ENCODE measurements at regions not wholly inside any gene's neighbourhood (a gene's known extent, or its start where the extent isn't known, plus 50 kb on each side); places are given as distances from the start of the nearest gene placed in this dataset.

DNA sequence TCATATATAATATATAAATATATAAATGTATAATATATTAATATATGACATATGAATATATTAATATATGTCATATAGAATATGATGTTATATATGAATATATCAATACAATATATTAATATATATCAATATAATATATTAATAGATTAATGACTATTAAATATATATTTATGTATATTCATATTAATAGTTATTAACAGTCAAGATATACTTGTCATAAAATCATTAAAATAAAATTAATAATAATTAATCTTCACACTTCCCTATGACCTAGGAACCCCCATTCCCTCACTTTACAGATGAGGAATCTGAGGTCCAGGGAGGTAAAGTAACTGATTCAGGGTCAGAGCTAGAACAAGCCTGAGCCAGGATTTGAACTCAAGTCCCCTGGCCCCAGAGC lies 70.6 kb upstream of the SLC6A11 start:
- Histone ChIP-seq H3K4me3 (ENCODE audit: low read depth in 2 of 2, low read length in 1 of 2) (no peak overlapping the region), H3K9me3 (no peaks in the 10 kb centered on the region), H3K36me3 (replicated peaks in 1 of 2; ENCODE audit: control insufficient read depth in 1 of 2, insufficient read depth in 2 of 2, low read length in 1 of 2) (no peaks in the 10 kb centered on the region), H3K27ac (ENCODE audit: low read depth in 2 of 2, low read length in 1 of 2) (no peak overlapping the region), H3F3A (replicated peaks; ENCODE audit: insufficient read depth) (no peaks in the 10 kb centered on the region), H3K9ac (no peak overlapping the region), H2AFZ (ENCODE audit: low read depth) (no peak overlapping the region), H3K79me2 (ENCODE audit: insufficient read depth) (no peaks in the 10 kb centered on the region), H4K20me1 (ENCODE audit: insufficient read depth) (no peaks in the 10 kb centered on the region), H3K27me3 (ENCODE audit: insufficient read depth) (no peaks in the 10 kb centered on the region), H3K4me1 (ENCODE audit: control insufficient read depth in 1 of 2, insufficient read depth in 2 of 2, low read depth in 1 of 2, low read length in 1 of 2) (no peaks in the 10 kb centered on the region), H3K4me2 (no peak overlapping the region), H3K9me2 (no peaks in the 10 kb centered on the region)
- ChIA-PET CTCF (no interaction called here), POLR2A (no interaction called here)
- no peak for DNase-seq
- no peak for TF ChIP-seq POLR2AphosphoS5 (IDR thresholded peaks at IDR 0.05; ENCODE audit: low read depth, low read length)
- no peak for TF ChIP-seq TEAD4 (IDR thresholded peaks at IDR 0.05; ENCODE audit: borderline replicate concordance, insufficient read depth)
- TF ChIP-seq, protein P1, sequence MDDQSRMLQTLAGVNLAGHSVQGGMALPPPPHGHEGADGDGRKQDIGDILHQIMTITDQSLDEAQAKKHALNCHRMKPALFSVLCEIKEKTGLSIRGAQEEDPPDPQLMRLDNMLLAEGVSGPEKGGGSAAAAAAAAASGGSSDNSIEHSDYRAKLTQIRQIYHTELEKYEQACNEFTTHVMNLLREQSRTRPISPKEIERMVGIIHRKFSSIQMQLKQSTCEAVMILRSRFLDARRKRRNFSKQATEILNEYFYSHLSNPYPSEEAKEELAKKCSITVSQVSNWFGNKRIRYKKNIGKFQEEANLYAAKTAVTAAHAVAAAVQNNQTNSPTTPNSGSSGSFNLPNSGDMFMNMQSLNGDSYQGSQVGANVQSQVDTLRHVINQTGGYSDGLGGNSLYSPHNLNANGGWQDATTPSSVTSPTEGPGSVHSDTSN (IDR thresholded peaks at IDR 0.05): no peak
- TF ChIP-seq RXRA (IDR thresholded peaks at IDR 0.05; ENCODE audit: borderline replicate concordance, low read depth): no peak
- no peak for TF ChIP-seq SIN3A (IDR thresholded peaks at IDR 0.05; ENCODE audit: borderline replicate concordance, low read depth, low read length)
- no peak for TF ChIP-seq SMC3 (IDR thresholded peaks at IDR 0.05; ENCODE audit: low read depth, low read length)

DNA sequence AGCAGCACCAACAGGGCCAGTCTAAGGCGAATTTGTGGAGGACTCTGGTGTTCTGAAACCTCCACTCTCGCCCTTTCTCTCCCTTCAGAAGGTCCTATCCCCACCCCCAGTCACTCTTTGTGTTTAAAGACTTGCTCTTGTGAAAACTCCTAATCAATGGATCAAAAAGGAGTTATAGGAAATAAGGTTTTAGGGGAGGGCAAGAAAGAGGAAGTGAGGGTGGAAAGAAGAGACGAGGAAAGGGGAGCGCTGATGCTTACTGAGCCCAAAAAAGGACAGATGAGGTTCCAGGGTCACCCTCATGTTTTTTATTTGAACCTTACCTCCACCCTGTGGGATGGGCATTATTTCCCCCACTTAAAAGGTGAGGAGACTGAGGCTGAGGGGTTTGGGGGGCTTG lies 70.0 kb upstream of the SLC6A11 start:
- no peak for DNase-seq
- no peaks in the 10 kb centered on the region for H3K9me3 ChIP-seq
- no peaks in the 10 kb centered on the region for H3K79me2 ChIP-seq (ENCODE audit: insufficient read depth)
- ChIA-PET CTCF (no interaction called here), POLR2A (no interaction called here)
- no peaks in the 10 kb centered on the region for H3K27me3 ChIP-seq (ENCODE audit: insufficient read depth)
- H3K9me2 ChIP-seq: no peaks in the 10 kb centered on the region
- no peak overlapping the region for H3K4me2 ChIP-seq
- no peaks in the 10 kb centered on the region for H3K36me3 ChIP-seq (replicated peaks in 1 of 2; ENCODE audit: control insufficient read depth in 1 of 2, insufficient read depth in 2 of 2, low read length in 1 of 2)
- H3K4me1 ChIP-seq (ENCODE audit: control insufficient read depth in 1 of 2, insufficient read depth in 2 of 2, low read depth in 1 of 2, low read length in 1 of 2): no peaks in the 10 kb centered on the region
- H3F3A ChIP-seq (replicated peaks; ENCODE audit: insufficient read depth): no peaks in the 10 kb centered on the region
- H3K9ac ChIP-seq: no peak overlapping the region
- H3K27ac ChIP-seq (ENCODE audit: low read depth in 2 of 2, low read length in 1 of 2): no peak overlapping the region
- WGBS (ENCODE audit: low lambda C conversion rate): 21% methylated on average over 4 of the region's 4 CpGs
- no peaks in the 10 kb centered on the region for H4K20me1 ChIP-seq (ENCODE audit: insufficient read depth)
- no peak overlapping the region for H2AFZ ChIP-seq (ENCODE audit: low read depth)
- H3K4me3 ChIP-seq (ENCODE audit: low read depth in 2 of 2, low read length in 1 of 2): no peak overlapping the region
- TF ChIP-seq RAD21 (IDR thresholded peaks at IDR 0.05; ENCODE audit: low read length) (no peak), TAF1 (IDR thresholded peaks at IDR 0.05; ENCODE audit: borderline replicate concordance, low read depth, low read length) (no peak), RFX5 (IDR thresholded peaks at IDR 0.05; ENCODE audit: low read length) (no peak), CHD2 (IDR thresholded peaks at IDR 0.05; ENCODE audit: low read length, partially characterized antibody) (no peak), YY1 (IDR thresholded peaks at IDR 0.05; ENCODE audit: low read depth) (no peak)
- TF ChIP-seq, protein P2, sequence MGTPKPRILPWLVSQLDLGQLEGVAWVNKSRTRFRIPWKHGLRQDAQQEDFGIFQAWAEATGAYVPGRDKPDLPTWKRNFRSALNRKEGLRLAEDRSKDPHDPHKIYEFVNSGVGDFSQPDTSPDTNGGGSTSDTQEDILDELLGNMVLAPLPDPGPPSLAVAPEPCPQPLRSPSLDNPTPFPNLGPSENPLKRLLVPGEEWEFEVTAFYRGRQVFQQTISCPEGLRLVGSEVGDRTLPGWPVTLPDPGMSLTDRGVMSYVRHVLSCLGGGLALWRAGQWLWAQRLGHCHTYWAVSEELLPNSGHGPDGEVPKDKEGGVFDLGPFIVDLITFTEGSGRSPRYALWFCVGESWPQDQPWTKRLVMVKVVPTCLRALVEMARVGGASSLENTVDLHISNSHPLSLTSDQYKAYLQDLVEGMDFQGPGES (IDR thresholded peaks at IDR 0.05; ENCODE audit: low read depth, low read length): no peak
- TF ChIP-seq, protein P3, sequence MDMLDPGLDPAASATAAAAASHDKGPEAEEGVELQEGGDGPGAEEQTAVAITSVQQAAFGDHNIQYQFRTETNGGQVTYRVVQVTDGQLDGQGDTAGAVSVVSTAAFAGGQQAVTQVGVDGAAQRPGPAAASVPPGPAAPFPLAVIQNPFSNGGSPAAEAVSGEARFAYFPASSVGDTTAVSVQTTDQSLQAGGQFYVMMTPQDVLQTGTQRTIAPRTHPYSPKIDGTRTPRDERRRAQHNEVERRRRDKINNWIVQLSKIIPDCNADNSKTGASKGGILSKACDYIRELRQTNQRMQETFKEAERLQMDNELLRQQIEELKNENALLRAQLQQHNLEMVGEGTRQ (IDR thresholded peaks at IDR 0.05; ENCODE audit: borderline replicate concordance, low read depth, low read length): no peak
- TF ChIP-seq, protein P4, sequence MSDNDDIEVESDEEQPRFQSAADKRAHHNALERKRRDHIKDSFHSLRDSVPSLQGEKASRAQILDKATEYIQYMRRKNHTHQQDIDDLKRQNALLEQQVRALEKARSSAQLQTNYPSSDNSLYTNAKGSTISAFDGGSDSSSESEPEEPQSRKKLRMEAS (IDR thresholded peaks at IDR 0.05; ENCODE audit: low read depth): no peak
- TF ChIP-seq, protein P5, sequence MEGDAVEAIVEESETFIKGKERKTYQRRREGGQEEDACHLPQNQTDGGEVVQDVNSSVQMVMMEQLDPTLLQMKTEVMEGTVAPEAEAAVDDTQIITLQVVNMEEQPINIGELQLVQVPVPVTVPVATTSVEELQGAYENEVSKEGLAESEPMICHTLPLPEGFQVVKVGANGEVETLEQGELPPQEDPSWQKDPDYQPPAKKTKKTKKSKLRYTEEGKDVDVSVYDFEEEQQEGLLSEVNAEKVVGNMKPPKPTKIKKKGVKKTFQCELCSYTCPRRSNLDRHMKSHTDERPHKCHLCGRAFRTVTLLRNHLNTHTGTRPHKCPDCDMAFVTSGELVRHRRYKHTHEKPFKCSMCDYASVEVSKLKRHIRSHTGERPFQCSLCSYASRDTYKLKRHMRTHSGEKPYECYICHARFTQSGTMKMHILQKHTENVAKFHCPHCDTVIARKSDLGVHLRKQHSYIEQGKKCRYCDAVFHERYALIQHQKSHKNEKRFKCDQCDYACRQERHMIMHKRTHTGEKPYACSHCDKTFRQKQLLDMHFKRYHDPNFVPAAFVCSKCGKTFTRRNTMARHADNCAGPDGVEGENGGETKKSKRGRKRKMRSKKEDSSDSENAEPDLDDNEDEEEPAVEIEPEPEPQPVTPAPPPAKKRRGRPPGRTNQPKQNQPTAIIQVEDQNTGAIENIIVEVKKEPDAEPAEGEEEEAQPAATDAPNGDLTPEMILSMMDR (IDR thresholded peaks at IDR 0.05): no peak
